ENCODE measurements at regions not wholly inside any gene's neighbourhood (a gene's known extent, or its start where the extent isn't known, plus 50 kb on each side); places are given as distances from the start of the nearest gene placed in this dataset.

DNA sequence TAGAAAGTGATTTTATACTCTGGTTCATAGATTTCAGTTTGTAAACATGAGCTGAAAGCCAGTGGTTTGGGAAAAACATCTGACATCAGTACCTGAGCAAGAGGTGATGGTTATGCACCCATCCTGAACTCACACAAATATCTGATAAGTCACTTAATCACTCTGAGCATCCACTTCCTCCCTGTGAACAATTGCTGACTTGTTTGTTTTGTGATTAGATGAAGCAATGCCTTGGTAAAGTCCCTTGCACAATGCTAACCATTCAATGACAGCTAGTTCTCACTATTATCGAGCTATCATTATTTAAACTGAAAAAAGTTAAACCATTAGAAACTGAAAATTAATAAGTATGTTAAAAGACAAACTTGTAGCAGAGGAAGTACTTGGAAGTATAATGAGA lies 303.0 kb downstream of the PLOD2 start:
- TF ChIP-seq, protein P1, sequence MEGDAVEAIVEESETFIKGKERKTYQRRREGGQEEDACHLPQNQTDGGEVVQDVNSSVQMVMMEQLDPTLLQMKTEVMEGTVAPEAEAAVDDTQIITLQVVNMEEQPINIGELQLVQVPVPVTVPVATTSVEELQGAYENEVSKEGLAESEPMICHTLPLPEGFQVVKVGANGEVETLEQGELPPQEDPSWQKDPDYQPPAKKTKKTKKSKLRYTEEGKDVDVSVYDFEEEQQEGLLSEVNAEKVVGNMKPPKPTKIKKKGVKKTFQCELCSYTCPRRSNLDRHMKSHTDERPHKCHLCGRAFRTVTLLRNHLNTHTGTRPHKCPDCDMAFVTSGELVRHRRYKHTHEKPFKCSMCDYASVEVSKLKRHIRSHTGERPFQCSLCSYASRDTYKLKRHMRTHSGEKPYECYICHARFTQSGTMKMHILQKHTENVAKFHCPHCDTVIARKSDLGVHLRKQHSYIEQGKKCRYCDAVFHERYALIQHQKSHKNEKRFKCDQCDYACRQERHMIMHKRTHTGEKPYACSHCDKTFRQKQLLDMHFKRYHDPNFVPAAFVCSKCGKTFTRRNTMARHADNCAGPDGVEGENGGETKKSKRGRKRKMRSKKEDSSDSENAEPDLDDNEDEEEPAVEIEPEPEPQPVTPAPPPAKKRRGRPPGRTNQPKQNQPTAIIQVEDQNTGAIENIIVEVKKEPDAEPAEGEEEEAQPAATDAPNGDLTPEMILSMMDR (conservative IDR thresholded peaks at IDR 0.05; ENCODE audit: low read length): no peak
- no peak overlapping the region for H3K4me3 ChIP-seq (ENCODE audit: low read length)
- no peak for DNase-seq (ENCODE audit: low read depth)

GRCh38 chr3:145864336-145864735 lies 296.6 kb downstream of the PLOD2 start:
- no peak overlapping the region for H3K4me3 ChIP-seq (ENCODE audit: low read length)
- TF ChIP-seq, protein P1 (conservative IDR thresholded peaks at IDR 0.05; ENCODE audit: low read length): no peak
- DNase-seq (ENCODE audit: low read depth): no peak

GRCh38 chr3:145865399-145866018 lies 295.5 kb downstream of the PLOD2 start:
- H3K4me3 ChIP-seq (ENCODE audit: low read length): no peak overlapping the region
- TF ChIP-seq, protein P1 (conservative IDR thresholded peaks at IDR 0.05; ENCODE audit: low read length): no peak
- no peak for DNase-seq (ENCODE audit: low read depth)

DNA sequence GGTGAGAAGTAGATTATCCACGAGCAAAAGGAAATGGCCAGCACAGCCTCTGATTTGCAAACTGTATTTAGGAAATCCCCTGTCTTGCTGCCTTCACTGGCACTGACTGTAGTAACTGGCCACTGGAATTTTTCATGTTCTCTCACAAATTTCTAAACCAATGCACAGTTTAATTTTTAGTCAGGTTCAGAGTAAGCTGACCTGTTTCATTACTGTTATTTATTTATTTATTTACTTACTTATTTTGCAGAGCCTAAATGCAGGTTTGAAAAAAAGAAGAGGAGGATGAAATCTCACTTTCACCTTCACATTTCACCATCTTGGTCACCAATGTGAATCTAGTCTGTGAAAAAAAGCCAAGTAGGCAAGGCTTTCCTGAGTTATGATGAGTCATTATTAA lies 291.0 kb downstream of the PLOD2 start:
- no peak overlapping the region for H3K4me3 ChIP-seq (ENCODE audit: low read length)
- no peak for DNase-seq (ENCODE audit: low read depth)
- TF ChIP-seq, protein P1 (conservative IDR thresholded peaks at IDR 0.05; ENCODE audit: low read length): no peak

GRCh38 chr3:145882436-145882835 lies 278.5 kb downstream of the PLOD2 start:
- TF ChIP-seq, protein P1 (conservative IDR thresholded peaks at IDR 0.05; ENCODE audit: low read length): no peak
- no peak overlapping the region for H3K4me3 ChIP-seq (ENCODE audit: low read length)
- peak; percentile 31 for DNase-seq (ENCODE audit: low read depth)

DNA sequence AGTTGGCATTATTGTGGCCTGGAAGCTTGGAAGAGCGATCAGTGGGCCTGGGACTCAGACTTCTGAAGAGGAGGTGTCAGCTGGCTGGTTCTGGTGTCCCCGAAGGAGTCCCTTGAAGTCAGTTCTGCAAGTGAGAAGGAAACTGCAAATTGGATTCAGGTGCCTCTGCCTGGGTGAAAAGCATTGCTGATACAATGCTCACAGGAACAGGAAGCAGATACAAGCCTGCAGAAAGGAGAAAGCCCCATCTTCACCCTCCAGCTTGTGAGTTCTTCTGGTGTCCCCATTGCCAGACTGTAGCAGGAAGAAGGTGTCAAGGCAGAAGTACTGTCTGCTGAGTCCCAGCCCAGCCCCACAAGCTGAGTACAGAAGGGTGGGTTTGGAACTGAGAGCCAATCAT lies 271.3 kb downstream of the PLOD2 start:
- TF ChIP-seq, protein P1 (conservative IDR thresholded peaks at IDR 0.05; ENCODE audit: low read length): no peak
- no peak for DNase-seq (ENCODE audit: low read depth)
- H3K4me3 ChIP-seq (ENCODE audit: low read length): no peak overlapping the region

DNA sequence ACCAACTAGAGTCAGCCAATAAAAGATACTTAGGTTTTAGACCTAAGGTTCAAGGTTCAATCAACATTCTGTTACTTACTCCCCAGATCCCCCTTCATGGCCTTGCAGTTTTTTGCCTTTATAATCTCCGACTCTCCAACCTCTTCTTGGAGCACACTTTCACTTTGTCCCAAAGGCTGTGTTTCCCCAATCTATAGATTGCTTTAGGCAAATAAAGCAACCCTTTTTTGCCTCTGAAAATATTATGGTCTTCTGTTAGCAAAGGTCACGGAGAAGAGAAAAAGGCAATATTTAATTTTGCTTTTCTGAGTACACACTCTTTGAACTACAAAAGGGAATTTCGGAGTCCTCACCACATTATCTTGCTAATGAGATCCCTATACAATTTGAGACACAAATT lies 268.1 kb downstream of the PLOD2 start:
- TF ChIP-seq, protein P1 (conservative IDR thresholded peaks at IDR 0.05; ENCODE audit: low read length): no peak
- H3K4me3 ChIP-seq (ENCODE audit: low read length): no peak overlapping the region
- DNase-seq (ENCODE audit: low read depth): no peak
